ENCODE measurements at regions not wholly inside any gene's neighbourhood (a gene's known extent, or its start where the extent isn't known, plus 50 kb on each side); places are given as distances from the start of the nearest gene placed in this dataset.

- no peak for DNase-seq (ENCODE audit: low read depth)
Observed at GRCh38 chr13:99055281-99055680, 77.4 kb upstream of the DOCK9 start.

- no peak for DNase-seq (ENCODE audit: low read depth)
Observed at GRCh38 chr13:99055735-99056134, 77.9 kb upstream of the DOCK9 start.

GRCh38 chr13:99056381-99057014, 78.6 kb upstream of the DOCK9 start:
- no peak for DNase-seq (ENCODE audit: low read depth)

DNA sequence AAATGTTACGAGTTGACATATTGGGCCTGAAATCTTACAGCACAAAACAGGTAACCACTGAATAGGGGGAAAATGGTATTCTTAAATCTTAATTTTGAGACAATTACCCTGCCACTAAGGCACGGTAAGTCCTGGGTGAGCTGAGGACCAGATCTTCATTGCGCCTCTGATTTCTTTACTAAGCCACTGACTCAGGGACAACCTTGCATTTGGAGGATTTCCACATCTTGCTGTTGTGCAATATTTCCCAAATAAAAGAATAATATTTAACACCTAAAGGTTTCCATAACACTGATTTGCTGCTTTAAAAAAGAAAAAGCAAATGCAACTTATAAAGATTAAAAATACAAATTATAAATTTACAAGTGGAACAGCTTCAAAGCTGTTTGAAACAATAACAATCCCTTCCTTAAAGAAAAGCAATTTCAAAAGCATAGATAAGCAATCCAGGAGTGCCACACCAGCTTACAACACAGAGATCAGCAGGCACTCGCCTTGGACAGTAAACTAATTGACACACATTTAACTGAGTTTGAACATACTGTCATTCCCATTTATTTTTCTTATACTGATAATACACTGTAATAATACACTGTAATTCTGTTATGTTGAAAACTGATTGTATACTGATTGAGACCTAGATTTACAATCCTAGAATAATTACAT, 79.6 kb upstream of the DOCK9 start:
- no peak for DNase-seq (ENCODE audit: low read depth)

- no peak for DNase-seq (ENCODE audit: low read depth)
Observed at GRCh38 chr13:99058527-99059495, 80.9 kb upstream of the DOCK9 start.

DNA sequence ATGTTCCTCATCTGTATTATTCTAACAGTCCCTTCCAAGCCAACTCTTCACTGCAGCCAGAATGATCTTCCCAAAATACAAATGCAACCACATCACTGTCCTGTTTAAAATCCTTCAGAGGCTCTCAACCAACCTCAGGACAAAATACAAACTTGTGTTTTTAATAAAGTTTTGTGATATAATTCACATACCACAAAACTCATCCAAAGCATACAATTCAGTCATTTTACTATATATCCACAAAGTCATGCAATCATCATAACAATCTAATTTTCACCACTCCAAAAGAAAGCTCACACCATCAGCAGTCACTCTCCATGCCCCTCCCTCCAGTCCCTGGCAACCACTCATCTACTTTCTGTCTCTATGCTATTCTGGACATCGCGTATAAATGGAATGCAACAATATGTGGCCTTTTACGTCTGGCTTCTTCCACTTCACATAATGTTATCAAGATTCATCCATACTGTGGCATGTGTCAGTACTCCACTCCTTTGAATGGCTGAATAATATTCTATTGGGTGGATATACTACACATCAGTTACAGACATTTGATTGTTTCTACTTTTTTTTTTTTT, 81.7 kb upstream of the DOCK9 start:
- DNase-seq (ENCODE audit: low read depth): no peak

DNA sequence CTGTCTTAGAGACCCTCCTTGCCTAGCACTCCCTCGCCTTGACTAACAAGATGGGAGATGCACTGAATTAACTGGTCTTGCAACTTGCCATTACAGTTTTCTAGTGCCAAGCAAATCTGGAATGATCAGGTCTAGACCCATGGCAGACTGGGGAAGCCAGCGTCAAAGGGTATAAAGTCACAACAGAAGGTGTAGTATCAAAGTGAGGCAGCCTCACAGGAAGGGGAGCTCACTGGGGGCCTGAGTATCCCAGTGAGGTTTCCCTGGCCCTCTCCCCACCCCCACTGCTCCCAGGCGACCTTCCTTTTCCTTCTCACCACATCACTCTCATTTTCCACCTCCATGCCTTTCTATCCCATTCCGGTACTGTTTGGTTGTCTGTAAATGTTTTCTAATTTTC, 83.5 kb upstream of the DOCK9 start:
- DNase-seq (ENCODE audit: low read depth): no peak

GRCh38 chr13:99062593-99062992, 84.7 kb upstream of the DOCK9 start:
- no peak for DNase-seq (ENCODE audit: low read depth)

GRCh38 chr13:99063178-99063577, 85.3 kb upstream of the DOCK9 start:
- DNase-seq (ENCODE audit: low read depth): no peak

DNA sequence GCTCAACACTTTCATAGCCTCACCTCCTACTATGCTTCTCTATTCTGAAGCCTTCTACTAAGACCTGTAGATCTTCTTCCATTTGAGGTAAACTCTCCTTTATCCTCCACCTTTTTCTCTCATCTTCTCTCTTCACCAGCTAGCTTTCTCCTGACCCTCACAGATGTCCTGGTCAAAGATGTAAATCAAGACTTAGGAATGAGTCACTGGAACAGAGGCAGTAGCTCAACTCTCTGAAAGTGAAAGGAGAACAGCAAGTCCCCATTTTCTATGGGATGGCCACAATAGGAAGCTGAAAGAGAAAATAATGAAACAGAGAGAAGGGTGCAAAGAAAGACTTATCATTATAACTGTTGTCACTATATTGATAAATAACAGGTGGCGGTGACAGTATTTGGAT, 86.1 kb upstream of the DOCK9 start:
- DNase-seq (ENCODE audit: low read depth): no peak

DNA sequence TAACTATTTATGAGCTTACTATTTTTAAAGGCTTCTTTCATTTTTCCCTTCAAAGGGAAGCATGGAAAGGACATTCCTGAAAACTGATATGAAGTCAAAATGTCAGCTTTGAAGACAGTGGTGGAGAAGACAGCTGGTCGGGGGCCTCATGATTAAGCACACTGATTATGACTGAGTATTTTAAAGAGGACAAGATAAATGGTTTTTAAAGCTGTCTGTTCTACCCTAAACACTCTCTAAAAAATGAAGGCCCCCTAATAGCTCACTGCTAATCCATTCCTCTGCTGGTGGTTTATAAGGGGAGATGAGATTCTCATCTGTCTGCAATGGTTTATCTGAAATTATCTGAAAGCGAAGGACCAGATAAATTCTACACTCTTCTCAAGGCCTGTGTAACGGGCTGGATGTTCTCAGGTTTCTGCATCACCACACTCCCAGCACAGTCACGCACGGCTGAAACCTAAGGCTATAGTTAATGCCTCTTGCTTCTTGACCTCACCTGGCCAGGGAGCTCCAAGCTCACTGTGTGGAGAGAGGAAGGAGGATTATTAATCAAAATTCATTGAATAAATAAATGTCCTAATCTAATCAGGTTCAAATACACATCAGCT, 86.9 kb upstream of the DOCK9 start:
- DNase-seq (ENCODE audit: low read depth): no peak

DNA sequence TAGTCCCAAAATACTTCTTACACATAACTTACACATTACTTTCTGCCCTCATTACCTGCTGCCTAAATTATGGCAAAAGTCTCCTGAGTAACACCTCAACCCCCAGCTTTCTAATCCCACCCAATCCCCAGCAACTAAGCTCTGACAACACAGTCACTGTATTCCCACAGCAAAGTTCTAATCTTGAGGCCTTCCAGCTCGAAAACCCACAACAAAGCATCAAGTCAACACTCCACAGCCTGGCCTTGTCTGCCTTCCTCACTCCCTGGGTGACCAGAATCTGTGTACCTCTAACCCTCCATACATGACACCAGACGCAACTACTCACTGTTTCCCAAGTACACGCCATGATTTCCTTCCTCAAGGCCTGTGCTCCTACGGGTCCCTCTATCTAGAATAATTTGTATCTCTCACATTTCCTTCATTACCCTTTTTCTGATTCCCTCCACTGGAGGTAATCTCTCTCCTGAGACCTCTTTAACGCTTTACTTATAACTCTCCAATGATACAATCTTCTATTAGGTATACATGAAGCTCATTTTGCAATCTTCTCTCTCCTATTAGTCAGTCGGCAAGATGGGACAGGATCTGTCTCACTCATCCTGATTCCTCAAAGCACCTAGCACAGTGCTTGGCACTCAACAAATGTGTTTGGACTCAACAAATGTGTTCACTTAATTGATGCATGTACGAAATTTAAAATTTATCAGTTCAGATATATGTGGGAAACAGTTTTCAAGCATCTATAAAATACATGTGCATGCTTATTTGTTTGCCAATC, 87.6 kb upstream of the DOCK9 start:
- DNase-seq (ENCODE audit: low read depth): no peak

GRCh38 chr13:99066219-99066618, 88.4 kb upstream of the DOCK9 start:
- no peak for DNase-seq (ENCODE audit: low read depth)

- no peak for DNase-seq (ENCODE audit: low read depth)
Observed at GRCh38 chr13:99067159-99067985, 89.5 kb upstream of the DOCK9 start.

DNA sequence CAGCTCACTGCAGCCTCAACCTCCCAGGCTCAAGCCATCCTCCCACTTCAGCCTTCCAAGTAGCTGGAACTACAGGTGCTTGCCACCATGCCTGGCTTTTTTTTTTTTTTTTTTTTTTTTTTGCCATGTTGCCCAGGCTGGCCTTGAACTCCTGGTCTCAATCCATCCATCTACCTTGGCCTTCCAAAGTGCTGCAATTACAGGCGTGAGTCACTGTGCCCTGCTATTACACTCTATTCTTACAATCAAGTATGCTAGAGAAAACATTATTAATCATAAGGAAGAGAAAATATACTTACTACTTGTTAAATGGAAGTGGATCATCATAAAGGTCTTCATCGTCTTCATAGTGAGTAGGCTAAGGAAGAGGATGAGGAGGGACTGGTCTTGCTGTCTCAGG, 93.3 kb upstream of the DOCK9 start:
- no peak for DNase-seq (ENCODE audit: low read depth)

- DNase-seq (ENCODE audit: low read depth): no peak
Observed at GRCh38 chr13:99071666-99072065, 93.8 kb upstream of the DOCK9 start.

DNA sequence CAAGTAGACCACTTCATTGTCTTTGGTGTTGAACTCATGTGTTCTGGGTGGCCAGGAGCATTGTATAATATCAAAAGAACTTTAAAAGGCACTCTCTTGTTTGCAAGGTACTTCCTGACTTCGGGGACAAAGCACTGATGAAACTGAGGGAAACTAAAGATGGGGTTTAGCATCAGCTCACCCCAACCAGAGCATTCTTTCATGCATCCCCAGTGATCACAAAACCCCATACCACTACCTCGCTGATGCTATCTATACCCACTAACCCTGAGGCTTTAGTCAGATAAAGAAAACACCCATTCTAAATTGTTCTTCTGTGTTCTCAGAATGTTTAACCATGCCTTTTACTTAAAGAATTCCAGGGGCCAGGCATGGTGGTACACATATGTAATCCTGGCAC, 94.5 kb upstream of the DOCK9 start:
- no peak for DNase-seq (ENCODE audit: low read depth)

- DNase-seq (ENCODE audit: low read depth): no peak
Observed at GRCh38 chr13:99072941-99073340, 95.1 kb upstream of the DOCK9 start.

GRCh38 chr13:99074693-99075092, 96.8 kb upstream of the DOCK9 start:
- DNase-seq (ENCODE audit: low read depth): no peak

Measured in activated T-cell treated with anti-CD3 and anti-CD28 coated beads for 24 hours (primary cell).